Loucy (cell line): ENCODE measurements at regions not wholly inside any gene's neighbourhood (a gene's known extent, or its start where the extent isn't known, plus 50 kb on each side); places are given as distances from the start of the nearest gene placed in this dataset.

Experiments used
- H2AFZ ChIP-seq: fragments of 200-600 bp; sonication (generic); 2 replicates; pipeline ENCODE4 v1.6.0; 2016; ENCODE audit warnings: antibody characterized with exemption, mild to moderate bottlenecking, low read length, moderate library complexity
- H3F3A ChIP-seq: fragments of 200-600 bp; 2 replicates; pipeline ENCODE4 v1.6.0; 2016; ENCODE audit warnings: antibody characterized with exemption, low read depth, mild to moderate bottlenecking
- H3K27me3 ChIP-seq: fragments of 200-600 bp; sonication (generic); 2 replicates; pipeline ENCODE4 v1.6.1; 2014; ENCODE audit warnings: low read length, mild to moderate bottlenecking; ENCODE audit not compliant: insufficient read depth, poor library complexity, severe bottlenecking
- H3K36me3 ChIP-seq: fragments of 200-600 bp; sonication (generic); 2 replicates; pipeline ENCODE4 v1.6.1; 2016; ENCODE audit warnings: low read length; ENCODE audit not compliant: insufficient read depth
- H3K4me1 ChIP-seq: fragments of 200-600 bp; sonication (generic); 2 replicates; pipeline ENCODE4 v1.5.1; 2014; ENCODE audit warnings: low read length, mild to moderate bottlenecking; ENCODE audit not compliant: insufficient read depth, poor library complexity, severe bottlenecking
- H3K4me2 ChIP-seq: fragments of 200-600 bp; sonication (generic); 2 replicates; pipeline ENCODE4 v1.6.0; 2014; ENCODE audit warnings: antibody characterized with exemption, low read length, low read depth, mild to moderate bottlenecking; ENCODE audit not compliant: poor library complexity, severe bottlenecking
- H3K4me3 ChIP-seq: fragments of 200-600 bp; sonication (generic); 2 replicates; pipeline ENCODE4 v1.5.1; 2014; ENCODE audit warnings: low read length, mild to moderate bottlenecking, mixed read lengths; ENCODE audit not compliant: poor library complexity, severe bottlenecking
- H3K79me2 ChIP-seq: fragments of 200-600 bp; sonication (generic); 2 replicates; pipeline ENCODE4 v1.6.1; 2014; ENCODE audit warnings: low read length; ENCODE audit not compliant: insufficient read depth
- H3K9ac ChIP-seq: fragments of 200-600 bp; sonication (generic); 2 replicates; pipeline ENCODE4 v1.6.0; 2014; ENCODE audit warnings: mild to moderate bottlenecking, low read depth, low read length, moderate library complexity; ENCODE audit not compliant: poor library complexity, severe bottlenecking
- H3K9me2 ChIP-seq: fragments of 200-600 bp; sonication (generic); replicated peaks from 2 replicates; pipeline ENCODE4 v1.6.1; 2016; ENCODE audit warnings: low read depth, low read length, mixed read lengths
- H3K9me3 ChIP-seq: fragments of 200-600 bp; sonication (generic); 2 replicates; pipeline ENCODE4 v1.6.1; 2014; ENCODE audit warnings: mild to moderate bottlenecking, antibody characterized with exemption, low read length, low read depth; ENCODE audit not compliant: insufficient read depth
- H4K20me1 ChIP-seq: fragments of 200-600 bp; sonication (generic); 2 replicates; pipeline ENCODE4 v1.6.0; 2014; ENCODE audit warnings: antibody characterized with exemption, low read length, mild to moderate bottlenecking; ENCODE audit not compliant: insufficient read depth, poor library complexity, severe bottlenecking
- EZH2phosphoT487 ChIP-seq: fragments of 200-600 bp; IDR thresholded peaks from 2 replicates; pipeline ENCODE4 v1.6.1; 2018; ENCODE audit warnings: antibody characterized with exemption, mild to moderate bottlenecking, moderate library complexity, borderline replicate concordance
- TF ChIP-seq, protein P1 (sequence below): fragments of 200-600 bp; sonication (generic); conservative IDR thresholded peaks from 2 replicates; pipeline ENCODE4 v1.5.1; 2014; ENCODE audit warnings: mild to moderate bottlenecking, antibody characterized with exemption, low read length

DNA sequence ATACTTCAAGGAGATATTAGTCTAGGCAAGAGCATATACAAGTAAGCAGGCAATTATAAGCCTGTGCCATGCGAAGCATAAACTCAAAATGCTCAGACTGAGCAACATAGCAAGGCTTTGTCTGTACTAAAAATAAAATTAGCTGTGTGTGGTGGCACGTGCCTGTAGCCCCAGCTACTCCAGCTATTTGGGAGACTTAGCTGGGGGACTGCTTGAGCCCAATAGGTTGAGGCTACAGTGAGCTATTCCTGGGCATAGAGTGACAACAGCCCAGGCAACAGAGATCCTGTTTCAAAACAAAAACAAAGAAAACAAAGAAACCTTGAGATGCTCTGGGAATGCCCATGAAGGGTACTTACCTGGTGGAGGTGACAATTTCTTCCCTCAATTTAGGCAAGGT is 130.5 kb upstream of the ZNF608 start:
- no peaks in the 10 kb centered on the region for H3K9me3 ChIP-seq
- TF ChIP-seq EZH2phosphoT487 = no peak
- TF ChIP-seq, protein P1, sequence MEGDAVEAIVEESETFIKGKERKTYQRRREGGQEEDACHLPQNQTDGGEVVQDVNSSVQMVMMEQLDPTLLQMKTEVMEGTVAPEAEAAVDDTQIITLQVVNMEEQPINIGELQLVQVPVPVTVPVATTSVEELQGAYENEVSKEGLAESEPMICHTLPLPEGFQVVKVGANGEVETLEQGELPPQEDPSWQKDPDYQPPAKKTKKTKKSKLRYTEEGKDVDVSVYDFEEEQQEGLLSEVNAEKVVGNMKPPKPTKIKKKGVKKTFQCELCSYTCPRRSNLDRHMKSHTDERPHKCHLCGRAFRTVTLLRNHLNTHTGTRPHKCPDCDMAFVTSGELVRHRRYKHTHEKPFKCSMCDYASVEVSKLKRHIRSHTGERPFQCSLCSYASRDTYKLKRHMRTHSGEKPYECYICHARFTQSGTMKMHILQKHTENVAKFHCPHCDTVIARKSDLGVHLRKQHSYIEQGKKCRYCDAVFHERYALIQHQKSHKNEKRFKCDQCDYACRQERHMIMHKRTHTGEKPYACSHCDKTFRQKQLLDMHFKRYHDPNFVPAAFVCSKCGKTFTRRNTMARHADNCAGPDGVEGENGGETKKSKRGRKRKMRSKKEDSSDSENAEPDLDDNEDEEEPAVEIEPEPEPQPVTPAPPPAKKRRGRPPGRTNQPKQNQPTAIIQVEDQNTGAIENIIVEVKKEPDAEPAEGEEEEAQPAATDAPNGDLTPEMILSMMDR = no peak
- no peak overlapping the region for H3K4me2 ChIP-seq
- no peaks in the 10 kb centered on the region for H4K20me1 ChIP-seq
- no peaks in the 10 kb centered on the region for H3K9me2 ChIP-seq
- H3K79me2 ChIP-seq = no peaks in the 10 kb centered on the region
- no peaks in the 10 kb centered on the region for H3K4me1 ChIP-seq
- H3K36me3 ChIP-seq = no peaks in the 10 kb centered on the region
- H3K9ac ChIP-seq = no peak overlapping the region
- H3K4me3 ChIP-seq = no peak overlapping the region
- H3F3A ChIP-seq = no peaks in the 10 kb centered on the region
- no peaks in the 10 kb centered on the region for H3K27me3 ChIP-seq
- no peak overlapping the region for H2AFZ ChIP-seq

DNA sequence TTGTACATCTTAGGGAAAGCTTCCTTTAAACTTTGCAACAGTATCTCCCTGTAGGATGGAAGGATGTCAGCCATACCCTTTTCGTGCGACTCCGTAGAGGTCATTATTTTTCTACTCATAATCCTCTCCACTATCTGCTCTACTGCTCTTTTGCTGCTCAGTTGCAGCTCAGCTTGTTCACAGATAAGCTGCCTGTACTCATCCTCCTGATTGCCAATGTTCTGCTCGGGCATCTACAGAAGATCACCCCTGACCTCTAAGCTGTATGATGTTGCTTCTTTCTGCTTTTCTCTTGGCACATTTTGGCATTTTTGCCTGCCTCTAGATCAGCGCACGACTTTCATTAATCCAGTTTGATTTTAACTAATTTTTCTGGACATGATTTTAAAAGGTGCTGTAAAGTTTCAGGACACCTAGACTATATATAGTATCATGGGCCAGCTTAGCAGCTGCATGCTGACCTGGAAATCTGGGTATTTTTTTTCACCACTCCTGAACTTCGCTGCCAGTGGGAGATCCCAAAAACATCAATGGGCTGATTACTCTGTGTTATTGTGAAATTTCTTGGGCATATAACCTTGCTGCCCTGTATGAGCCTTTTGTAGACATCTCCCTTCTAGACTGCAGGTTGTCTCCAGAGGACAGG is 131.2 kb upstream of the ZNF608 start:
- no peaks in the 10 kb centered on the region for H3K9me2 ChIP-seq
- no peak overlapping the region for H2AFZ ChIP-seq
- no peaks in the 10 kb centered on the region for H3K4me1 ChIP-seq
- no peaks in the 10 kb centered on the region for H4K20me1 ChIP-seq
- H3K9me3 ChIP-seq = no peaks in the 10 kb centered on the region
- TF ChIP-seq, protein P1 = no peak
- no peak for TF ChIP-seq EZH2phosphoT487
- H3K4me3 ChIP-seq = no peak overlapping the region
- no peak overlapping the region for H3K4me2 ChIP-seq
- no peaks in the 10 kb centered on the region for H3K79me2 ChIP-seq
- H3K36me3 ChIP-seq = no peaks in the 10 kb centered on the region
- no peaks in the 10 kb centered on the region for H3K27me3 ChIP-seq
- no peak overlapping the region for H3K9ac ChIP-seq
- H3F3A ChIP-seq = no peaks in the 10 kb centered on the region

DNA sequence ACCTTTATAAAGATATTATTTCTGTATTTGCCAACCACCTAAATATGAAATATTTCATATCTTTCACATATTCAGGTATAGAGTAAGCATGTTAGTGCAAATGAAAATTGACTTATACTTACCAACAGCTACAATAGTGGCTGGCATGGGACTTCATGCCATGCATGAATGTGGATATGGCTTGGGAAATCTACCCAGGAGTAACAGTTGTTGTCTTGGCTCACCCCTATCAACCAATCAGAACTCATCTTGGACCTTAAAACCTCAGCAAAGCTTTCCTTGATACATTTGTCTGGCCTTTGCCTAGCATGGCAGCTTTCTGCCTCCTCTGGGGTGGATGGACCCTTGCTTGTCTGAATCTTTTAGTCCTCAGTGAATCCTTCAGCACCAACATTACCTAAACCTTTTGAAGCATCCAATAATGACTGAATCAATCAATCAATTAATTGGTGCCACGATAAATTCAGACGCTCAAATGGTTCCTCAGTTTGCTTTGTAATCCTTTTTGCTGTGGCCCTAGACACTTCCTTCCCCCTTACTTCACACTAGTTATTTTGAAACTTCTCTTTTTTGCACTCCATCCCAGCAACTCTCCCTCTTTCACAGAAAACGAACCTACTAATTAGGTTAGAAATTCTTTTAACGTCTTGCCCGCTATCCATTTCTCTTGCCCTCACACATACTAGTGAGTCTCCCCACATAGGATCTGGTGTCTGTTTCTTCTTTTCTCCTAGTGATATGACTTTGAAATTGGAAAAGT is 132.3 kb upstream of the ZNF608 start:
- no peak overlapping the region for H2AFZ ChIP-seq
- TF ChIP-seq, protein P1 = no peak
- no peak for TF ChIP-seq EZH2phosphoT487
- no peaks in the 10 kb centered on the region for H3K4me1 ChIP-seq
- no peaks in the 10 kb centered on the region for H3K79me2 ChIP-seq
- no peaks in the 10 kb centered on the region for H3K36me3 ChIP-seq
- no peaks in the 10 kb centered on the region for H3K9me3 ChIP-seq
- no peaks in the 10 kb centered on the region for H3K9me2 ChIP-seq
- H3K27me3 ChIP-seq = no peaks in the 10 kb centered on the region
- no peaks in the 10 kb centered on the region for H4K20me1 ChIP-seq
- no peak overlapping the region for H3K4me3 ChIP-seq
- H3K4me2 ChIP-seq = no peak overlapping the region
- no peak overlapping the region for H3K9ac ChIP-seq
- H3F3A ChIP-seq = no peaks in the 10 kb centered on the region
